ENCODE measurements at regions not wholly inside any gene's neighbourhood (a gene's known extent, or its start where the extent isn't known, plus 50 kb on each side); places are given as distances from the start of the nearest gene placed in this dataset.

DNA sequence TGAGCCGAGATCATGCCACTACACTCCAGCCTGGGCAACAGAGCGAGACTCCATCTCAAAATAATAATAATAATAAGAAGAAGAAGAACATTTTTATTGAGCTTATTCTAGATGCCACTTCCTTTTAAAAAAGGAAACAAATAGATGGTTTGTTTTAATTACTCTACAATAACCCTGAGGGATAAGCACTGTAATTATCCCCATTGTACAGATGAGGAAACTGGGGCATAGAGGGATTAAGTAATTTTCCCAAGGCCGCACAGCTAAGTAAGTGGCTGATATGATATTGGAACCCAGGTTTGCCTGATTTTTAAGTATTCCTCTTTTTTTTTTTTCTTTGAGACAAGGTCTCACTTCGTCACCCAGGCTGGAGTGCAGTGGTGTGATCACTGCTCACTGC, 58.5 kb upstream of the LRIG2 start:
- TF ChIP-seq NFIC (IDR thresholded peaks at IDR 0.05), result no peak
- no peak for TF ChIP-seq ZBTB7A (IDR thresholded peaks at IDR 0.05; ENCODE audit: low read depth)
- no peak for TF ChIP-seq USF1 (IDR thresholded peaks at IDR 0.05)
- TF ChIP-seq FOXM1 (IDR thresholded peaks at IDR 0.05; ENCODE audit: borderline replicate concordance, low read depth), result no peak
- no peak for TF ChIP-seq YY1 (IDR thresholded peaks at IDR 0.05; ENCODE audit: low read depth)
- TF ChIP-seq TEAD4 (IDR thresholded peaks at IDR 0.05), result no peak
- no peak for TF ChIP-seq EGR1 (IDR thresholded peaks at IDR 0.05)
- no peak for TF ChIP-seq CREB1 (IDR thresholded peaks at IDR 0.05; ENCODE audit: low read depth)
- no peak for TF ChIP-seq MAX (IDR thresholded peaks at IDR 0.05)
- TF ChIP-seq REST (IDR thresholded peaks at IDR 0.05; ENCODE audit: low read depth), result no peak
- TF ChIP-seq TAF1 (IDR thresholded peaks at IDR 0.05; ENCODE audit: low read depth), result no peak
- no peak for TF ChIP-seq EP300 (IDR thresholded peaks at IDR 0.05; ENCODE audit: borderline replicate concordance)
- TF ChIP-seq RAD21 (IDR thresholded peaks at IDR 0.05; ENCODE audit: low read depth), result no peak
- no peak for TF ChIP-seq CEBPB (IDR thresholded peaks at IDR 0.05)
- no peak for TF ChIP-seq TCF12 (IDR thresholded peaks at IDR 0.05; ENCODE audit: low read depth)

DNA sequence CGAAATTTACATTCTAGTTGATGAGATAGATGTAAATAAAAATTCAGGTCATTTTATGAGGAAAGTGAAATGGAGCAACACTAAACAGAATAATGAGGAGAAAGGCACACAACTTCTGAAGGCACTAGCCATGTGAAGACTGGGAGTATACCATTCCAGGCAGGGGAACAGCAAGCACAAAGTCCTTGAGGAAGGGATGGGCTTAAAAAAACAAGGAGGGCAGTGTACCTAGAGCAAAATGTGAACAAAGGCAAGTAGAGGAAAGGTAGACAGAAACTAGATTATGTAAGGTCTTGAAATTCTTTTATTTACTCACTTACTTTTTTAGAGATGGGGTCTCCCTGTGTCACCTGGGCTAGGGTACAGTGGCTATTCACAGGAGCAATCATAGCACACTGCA, 54.1 kb upstream of the LRIG2 start:
- TF ChIP-seq NFIC (IDR thresholded peaks at IDR 0.05), result no peak

GRCh38 chr1:113021430-113022085, 51.4 kb upstream of the LRIG2 start:
- TF ChIP-seq USF1 (IDR thresholded peaks at IDR 0.05) (no peak), CEBPB (IDR thresholded peaks at IDR 0.05) (peak; percentile 19; the same call in 1 of the 2 replicates)
